LNCaP clone FGC (cell line): ENCODE measurements at regions not wholly inside any gene's neighbourhood (a gene's known extent, or its start where the extent isn't known, plus 50 kb on each side); places are given as distances from the start of the nearest gene placed in this dataset.

Experiments used
- DNase-seq: peaks from one replicate; pipeline ENCODE4 v3.0.0-alpha.2; 2011; ENCODE audit warnings: low read depth
- H3K4me3 ChIP-seq: 2 replicates; pipeline ENCODE4 v1.5.1; 2011; ENCODE audit warnings: mild to moderate bottlenecking, low read depth, low read length, control low read depth
- TF ChIP-seq, protein P1 (sequence below): IDR thresholded peaks from 2 replicates; pipeline ENCODE4 v1.5.1; 2012; ENCODE audit warnings: mild to moderate bottlenecking; ENCODE audit not compliant: control insufficient read depth, insufficient read depth; ENCODE audit errors: extremely low read depth

- H3K4me3 ChIP-seq = no peak overlapping the region
- TF ChIP-seq, protein P1, sequence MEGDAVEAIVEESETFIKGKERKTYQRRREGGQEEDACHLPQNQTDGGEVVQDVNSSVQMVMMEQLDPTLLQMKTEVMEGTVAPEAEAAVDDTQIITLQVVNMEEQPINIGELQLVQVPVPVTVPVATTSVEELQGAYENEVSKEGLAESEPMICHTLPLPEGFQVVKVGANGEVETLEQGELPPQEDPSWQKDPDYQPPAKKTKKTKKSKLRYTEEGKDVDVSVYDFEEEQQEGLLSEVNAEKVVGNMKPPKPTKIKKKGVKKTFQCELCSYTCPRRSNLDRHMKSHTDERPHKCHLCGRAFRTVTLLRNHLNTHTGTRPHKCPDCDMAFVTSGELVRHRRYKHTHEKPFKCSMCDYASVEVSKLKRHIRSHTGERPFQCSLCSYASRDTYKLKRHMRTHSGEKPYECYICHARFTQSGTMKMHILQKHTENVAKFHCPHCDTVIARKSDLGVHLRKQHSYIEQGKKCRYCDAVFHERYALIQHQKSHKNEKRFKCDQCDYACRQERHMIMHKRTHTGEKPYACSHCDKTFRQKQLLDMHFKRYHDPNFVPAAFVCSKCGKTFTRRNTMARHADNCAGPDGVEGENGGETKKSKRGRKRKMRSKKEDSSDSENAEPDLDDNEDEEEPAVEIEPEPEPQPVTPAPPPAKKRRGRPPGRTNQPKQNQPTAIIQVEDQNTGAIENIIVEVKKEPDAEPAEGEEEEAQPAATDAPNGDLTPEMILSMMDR = no peak
- DNase-seq = no peak
Observed at GRCh38 chr6:56744528-56744927, 101.8 kb upstream of the DST start.

DNA sequence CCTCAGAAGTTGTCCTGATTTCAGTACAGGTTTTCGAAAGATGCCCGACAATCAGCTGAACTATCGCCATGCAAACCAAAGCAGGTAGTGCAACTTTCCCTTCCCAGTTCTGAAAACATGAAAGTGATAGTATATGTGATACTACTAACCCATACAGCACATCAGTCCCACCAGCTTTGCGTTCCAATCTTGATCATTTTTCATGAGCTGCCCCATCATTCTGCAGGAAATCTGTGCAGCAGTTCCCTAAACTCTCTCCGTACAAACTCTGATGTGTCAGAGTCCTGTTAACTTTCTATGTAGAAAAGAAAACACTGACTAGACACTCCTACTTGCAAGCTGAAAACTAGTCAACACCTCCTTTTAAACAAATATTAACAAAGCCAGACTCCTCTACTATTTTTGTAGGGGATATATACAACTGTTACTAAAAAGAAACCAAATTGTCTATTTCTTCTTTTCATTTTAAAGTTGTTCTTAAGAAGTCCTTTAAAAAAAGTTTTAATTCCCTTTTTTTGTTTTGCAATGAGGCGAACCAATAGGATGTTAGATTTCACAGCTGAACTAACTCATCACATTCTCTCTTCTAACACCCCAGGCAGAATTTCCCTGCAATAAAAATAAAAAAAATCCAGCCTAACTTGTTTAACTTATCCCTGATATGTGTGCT is 99.6 kb upstream of the DST start:
- no peak for DNase-seq
- H3K4me3 ChIP-seq = no peak overlapping the region

GRCh38 chr6:56741472-56741871 is 98.8 kb upstream of the DST start:
- DNase-seq = no peak
- H3K4me3 ChIP-seq = no peak overlapping the region
- TF ChIP-seq, protein P1 = no peak

More for the DNA sequence above, 99.6 kb upstream of the DST start:
- TF ChIP-seq, protein P1 = no peak

- H3K4me3 ChIP-seq = no peak overlapping the region
- TF ChIP-seq, protein P1 = no peak
- DNase-seq = no peak
Observed at GRCh38 chr6:56739836-56740815, 97.4 kb upstream of the DST start.

DNA sequence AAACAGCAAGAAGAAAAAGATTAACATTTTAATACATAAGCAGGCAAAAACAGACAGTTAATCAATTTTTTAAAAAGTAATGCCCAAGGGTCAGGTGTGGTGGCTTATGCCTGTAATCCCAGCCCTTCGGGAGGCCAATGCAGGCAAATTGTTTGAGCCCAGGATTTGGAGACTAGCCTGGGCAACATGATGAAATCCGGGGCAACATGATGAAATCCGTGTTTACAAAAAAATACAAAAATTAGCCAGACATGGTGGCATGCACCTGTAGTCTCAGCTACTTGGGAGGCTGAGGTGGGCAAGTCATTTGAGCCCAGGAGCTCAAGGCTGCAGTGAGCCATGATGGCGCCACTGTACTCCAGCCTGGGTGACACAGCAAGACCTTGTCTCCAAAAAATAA is 94.1 kb upstream of the DST start:
- no peak for DNase-seq
- no peak overlapping the region for H3K4me3 ChIP-seq
- TF ChIP-seq, protein P1 = no peak

DNA sequence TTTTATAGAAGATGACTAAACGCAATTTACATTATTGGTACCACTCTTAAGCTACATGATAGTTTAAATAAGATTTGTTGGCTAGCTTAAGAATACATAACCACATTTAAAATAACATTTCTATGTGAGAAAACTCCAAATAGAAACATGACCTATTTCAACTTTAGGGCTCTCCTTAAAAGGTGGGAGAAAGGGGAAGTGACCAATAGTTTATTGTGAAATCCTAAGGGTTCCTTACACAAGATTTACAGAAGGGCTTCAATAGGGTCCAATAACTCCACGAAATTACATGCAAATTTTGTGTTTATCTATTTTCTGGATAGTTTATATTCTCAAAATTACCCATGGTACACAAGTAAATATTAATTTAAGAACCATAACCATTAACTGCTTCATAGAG is 91.6 kb upstream of the DST start:
- DNase-seq = no peak
- TF ChIP-seq, protein P1 = no peak

More for the DNA sequence above, 91.6 kb upstream of the DST start:
- H3K4me3 ChIP-seq = no peak overlapping the region
